H1 (cell line): ENCODE measurements at regions not wholly inside any gene's neighbourhood (a gene's known extent, or its start where the extent isn't known, plus 50 kb on each side); places are given as distances from the start of the nearest gene placed in this dataset.
A peak's percentile ranks its signal among the peaks of the same experiment; 100 is the strongest.

Experiments
- CTCF ChIA-PET: fragments of 300-600 bp; sonication (Branson Sonifier 250); formaldehyde crosslinking; loops from one replicate; lab custom pipeline; 2021; ENCODE audit not compliant: partially characterized antibody; lab: Charles Lee
- POLR2A ChIA-PET: fragments of 300-600 bp; sonication (Branson Sonifier 250); formaldehyde crosslinking; loops from one replicate; lab custom pipeline; 2021; ENCODE audit warnings: inconsistent platforms; ENCODE audit not compliant: partially characterized antibody; lab: Charles Lee
- DNase-seq, 2 experiments: peaks; one replicate each; pipeline versions ENCODE4 v3.0.0 to v3.0.0-alpha.2; 2010 to 2022; ENCODE audit warnings: low spot score in 2 of 2, low read depth in 1 of 2, mixed read lengths in 1 of 2
- FAIRE-seq: peaks from 2 replicates; lab custom pipeline; 2011; peaks lifted over from hg19 to GRCh38; lab: Jason Lieb, UNC
- H2AFZ ChIP-seq: 2 replicates; pipeline ENCODE4 v1.8.1; 2012; ENCODE audit warnings: low read length, inconsistent platforms
- H2AK5ac ChIP-seq: 2 replicates; pipeline ENCODE4 v1.6.1; 2013; ENCODE audit warnings: low read depth, low read length
- H2BK120ac ChIP-seq: replicated peaks from 2 replicates; pipeline ENCODE3; 2013; ENCODE audit warnings: low read depth, low read length, inconsistent platforms
- H2BK12ac ChIP-seq: 2 replicates; pipeline ENCODE4 v1.6.1; 2013; ENCODE audit warnings: low read depth, low read length
- H2BK15ac ChIP-seq: 2 replicates; pipeline ENCODE4 v1.6.1; 2013; ENCODE audit warnings: low read length
- H2BK20ac ChIP-seq: 2 replicates; pipeline ENCODE4 v1.6.1; 2013; ENCODE audit warnings: low read length
- H2BK5ac ChIP-seq: 2 replicates; pipeline ENCODE4 v1.6.1; 2013; ENCODE audit warnings: low read depth, low read length
- H3K14ac ChIP-seq: 2 replicates; pipeline ENCODE4 v1.6.1; 2013; ENCODE audit warnings: inconsistent platforms; ENCODE audit not compliant: insufficient read length
- H3K18ac ChIP-seq: 2 replicates; pipeline ENCODE4 v1.6.1; 2013; ENCODE audit warnings: low read length; ENCODE audit errors: extremely low read depth
- H3K23ac ChIP-seq: 2 replicates; pipeline ENCODE4 v1.6.1; 2013; ENCODE audit warnings: inconsistent platforms; ENCODE audit not compliant: insufficient read length
- H3K23me2 ChIP-seq: 2 replicates; pipeline ENCODE4 v1.6.1; 2013; ENCODE audit warnings: low read depth, low read length
- H3K27ac ChIP-seq: 2 replicates; pipeline ENCODE4 v1.6.1; 2011; ENCODE audit warnings: low read depth, low read length, inconsistent platforms
- H3K27me3 ChIP-seq, 4 experiments: replicated peaks in 1 of 4; 1 replicate in 1 of 4; 2 replicates in 3 of 4; pipeline versions ENCODE4 v1.6.1 to v1.8.1; 2011 to 2013; ENCODE audit warnings: low read length in 3 of 4, mild to moderate bottlenecking in 3 of 4, inconsistent platforms in 2 of 4, mixed read lengths in 2 of 4, moderate library complexity in 1 of 4; ENCODE audit not compliant: control insufficient read depth in 3 of 4, insufficient read depth in 3 of 4; ENCODE audit errors: extremely low read depth in 1 of 4
- H3K36me3 ChIP-seq, 4 experiments: 2 replicates each; pipeline versions ENCODE4 v1.6.1 to v1.8.1; 2011 to 2013; ENCODE audit warnings: mild to moderate bottlenecking in 4 of 4, low read length in 3 of 4, moderate library complexity in 2 of 4, control low read depth in 1 of 4, inconsistent platforms in 1 of 4; ENCODE audit not compliant: insufficient read depth in 4 of 4, control insufficient read depth in 2 of 4
- H3K4ac ChIP-seq: replicated peaks from 2 replicates; pipeline ENCODE3; 2013; ENCODE audit warnings: low read length, low read depth, mixed read lengths, inconsistent platforms; ENCODE audit not compliant: insufficient read length
- H3K4me1 ChIP-seq, 4 experiments: replicated peaks in 1 of 4; 1 replicate in 1 of 4; 2 replicates in 3 of 4; pipeline versions ENCODE4 v1.6.1 to v1.8.1; 2011 to 2013; ENCODE audit warnings: low read length in 3 of 4, inconsistent platforms in 2 of 4, mixed read lengths in 1 of 4; ENCODE audit not compliant: insufficient read depth in 4 of 4, control insufficient read depth in 3 of 4
- H3K4me2 ChIP-seq, 2 experiments: 2 replicates each; pipeline versions ENCODE4 v1.6.1 to v1.8.1; 2011 to 2013; ENCODE audit warnings: low read depth in 2 of 2, low read length in 2 of 2, control low read depth in 1 of 2, inconsistent platforms in 1 of 2, mild to moderate bottlenecking in 1 of 2; ENCODE audit not compliant: insufficient read depth in 1 of 2
- H3K4me3 ChIP-seq, 4 experiments: fragments of 200-600, 300-600 bp in 1 of 4; sonication (generic), shearing (Covaris generic), sonication (Bioruptor Twin) in 1 of 4; 2 replicates each; pipeline versions ENCODE4 v1.5.1 to v1.8.1; 2011 to 2016; ENCODE audit warnings: low read length in 4 of 4, low read depth in 3 of 4, control low read depth in 2 of 4, inconsistent platforms in 2 of 4, mild to moderate bottlenecking in 2 of 4, mixed read lengths in 1 of 4, moderate library complexity in 1 of 4; ENCODE audit not compliant: insufficient read depth in 2 of 4; ENCODE audit errors: extremely low read depth in 1 of 4
- H3K56ac ChIP-seq: replicated peaks from 2 replicates; pipeline ENCODE3; 2013; ENCODE audit warnings: low read depth, mild to moderate bottlenecking, mixed read lengths, low read length, inconsistent platforms; ENCODE audit not compliant: insufficient read length
- H3K79me1 ChIP-seq: 2 replicates; pipeline ENCODE4 v1.6.1; 2013; ENCODE audit warnings: low read depth, low read length, control low read depth
- H3K79me2 ChIP-seq, 2 experiments: 2 replicates each; pipeline versions ENCODE4 v1.6.1 to v1.8.1; 2012 to 2013; ENCODE audit warnings: low read length in 2 of 2, mild to moderate bottlenecking in 2 of 2, inconsistent platforms in 1 of 2; ENCODE audit not compliant: insufficient read depth in 2 of 2, control insufficient read depth in 1 of 2
- H3K9ac ChIP-seq, 4 experiments: replicated peaks in 1 of 4; 1 replicate in 1 of 4; 2 replicates in 3 of 4; pipeline versions ENCODE4 v1.6.1 to v1.8.1; 2011 to 2013; ENCODE audit warnings: low read depth in 3 of 4, low read length in 3 of 4, control low read depth in 2 of 4, mild to moderate bottlenecking in 2 of 4, moderate library complexity in 2 of 4, inconsistent platforms in 1 of 4; ENCODE audit errors: extremely low read depth in 1 of 4
- H3K9me3 ChIP-seq, 2 experiments: 2 replicates each; pipeline versions ENCODE4 v1.6.1 to v1.8.1; 2012 to 2013; ENCODE audit warnings: mild to moderate bottlenecking in 2 of 2, moderate library complexity in 2 of 2, control low read depth in 1 of 2, inconsistent platforms in 1 of 2, low read depth in 1 of 2, low read length in 1 of 2, mixed read lengths in 1 of 2; ENCODE audit not compliant: insufficient read depth in 2 of 2
- H4K20me1 ChIP-seq, 2 experiments: replicated peaks in 1 of 2; 2 replicates each; pipeline versions ENCODE3 to v1.8.1; 2011 to 2013; ENCODE audit warnings: inconsistent platforms in 2 of 2, low read length in 2 of 2, mild to moderate bottlenecking in 1 of 2; ENCODE audit not compliant: insufficient read depth in 2 of 2, control insufficient read depth in 1 of 2
- H4K5ac ChIP-seq: 2 replicates; pipeline ENCODE4 v1.6.1; 2013; ENCODE audit warnings: low read length, low read depth, mixed read lengths, inconsistent platforms; ENCODE audit not compliant: insufficient read length
- H4K8ac ChIP-seq: 2 replicates; pipeline ENCODE4 v1.8.0; 2013; ENCODE audit warnings: mild to moderate bottlenecking, moderate library complexity, low read length, inconsistent platforms; ENCODE audit not compliant: insufficient read depth; ENCODE audit errors: extremely low read depth
- H4K91ac ChIP-seq: replicated peaks from 2 replicates; pipeline ENCODE3; 2013; ENCODE audit warnings: low read length, mixed read lengths, inconsistent platforms; ENCODE audit not compliant: insufficient read length
- BRCA1 ChIP-seq: IDR thresholded peaks from 2 replicates; pipeline ENCODE4 v1.6.1; 2012; ENCODE audit warnings: low read depth, low read length, improper control_type of control experiment
- CBX5 ChIP-seq: fragments of 300-800, 300-1000 bp; sonication (generic); IDR thresholded peaks from 2 replicates; pipeline ENCODE4 v1.7.1; 2016; ENCODE audit warnings: antibody characterized with exemption, low read length, low read depth
- JUND ChIP-seq: IDR thresholded peaks from 2 replicates; pipeline ENCODE4 v1.6.1; 2011; ENCODE audit warnings: mild to moderate bottlenecking, improper control_type of control experiment, low read length
- RBBP5 ChIP-seq: IDR thresholded peaks from 2 replicates; pipeline ENCODE4 v1.7.1; 2012; ENCODE audit warnings: low read depth, mild to moderate bottlenecking, inconsistent platforms, low read length, moderate library complexity, borderline replicate concordance
- SRF ChIP-seq: IDR thresholded peaks from 2 replicates; pipeline ENCODE4 v1.6.1; 2011; ENCODE audit warnings: mild to moderate bottlenecking, low read depth, low read length, moderate library complexity
- WGBS, 2 experiments: shearing (Covaris generic) in 1 of 2; methylation state at CpG; one replicate each; pipeline versions ENCODE4 v1.1.6 to v1.1.7; 2013 to 2015; ENCODE audit warnings: low lambda C conversion rate in 2 of 2, mixed read lengths in 2 of 2, inconsistent platforms in 1 of 2, low coverage in 1 of 2, missing lambda C conversion rate in 1 of 2; ENCODE audit not compliant: insufficient replicate concordance in 2 of 2, insufficient coverage in 1 of 2, insufficient read length in 1 of 2; ENCODE audit errors: extremely low coverage in 1 of 2, missing lambda C conversion rate in 1 of 2; 5-methylcytosine and 5-hydroxymethylcytosine counted together

DNA sequence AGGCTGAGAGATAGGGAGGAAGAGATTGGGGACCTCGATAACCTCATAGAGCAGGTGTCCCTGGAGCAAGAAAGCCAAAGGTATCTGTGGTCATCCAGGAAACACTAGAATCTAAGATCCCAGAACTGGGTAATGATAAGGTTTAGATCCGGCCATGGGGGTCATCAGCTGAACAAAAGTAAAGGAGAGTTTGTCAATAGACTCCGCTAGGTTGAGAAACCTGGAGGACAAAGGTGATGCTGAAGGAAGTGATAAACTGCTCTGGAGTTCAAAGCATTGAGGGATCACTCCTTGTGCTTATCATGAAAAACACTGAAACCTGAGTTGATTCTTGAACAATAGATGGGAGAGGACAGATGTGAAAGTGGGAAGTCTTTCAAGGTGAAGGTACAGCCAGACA lies 59.5 kb upstream of the SLC2A1 start:
- no peaks in the 10 kb centered on the region for H3K36me3 ChIP-seq
- no peak overlapping the region for H4K91ac ChIP-seq
- H2BK12ac ChIP-seq: no peak overlapping the region
- no peak overlapping the region for H3K4me3 ChIP-seq
- H3K4me2 ChIP-seq: no peak overlapping the region
- no peak overlapping the region for H3K23ac ChIP-seq
- no peak overlapping the region for H3K14ac ChIP-seq
- H2AK5ac ChIP-seq: no peak overlapping the region
- H3K23me2 ChIP-seq: no peaks in the 10 kb centered on the region
- H3K27ac ChIP-seq: no peak overlapping the region
- H2BK15ac ChIP-seq: 0 out of 2 replicates have a peak overlapping the region, but pooled peaks have one; percentile 67
- H2BK20ac ChIP-seq: 0 out of 2 replicates have a peak overlapping the region, but pooled peaks have one; percentile 6
- no peaks in the 10 kb centered on the region for H3K4me1 ChIP-seq
- H3K79me1 ChIP-seq: no peaks in the 10 kb centered on the region
- H3K9me3 ChIP-seq: no peaks in the 10 kb centered on the region
- H3K18ac ChIP-seq: no peak overlapping the region
- H3K79me2 ChIP-seq: no peaks in the 10 kb centered on the region
- ChIA-PET POLR2A (interaction anchor here (1.7 kb wide), 1 partner anchor 10 kb away, joined by 7 read pairs; no protein-coding TSS in a partner anchor), CTCF (interaction anchor here (0.9 to 1.5 kb wide), 2 partner anchors 51 to 57 kb away, joined by 4 read pairs; no protein-coding TSS in a partner anchor)
- 98% methylated on average over 3 of the region's 3 CpGs; no CpG with 5 or more reads in 1 of the 2 experiments for WGBS, 2 experiments
- no peak overlapping the region for H3K9ac ChIP-seq
- H2AFZ ChIP-seq: no peak overlapping the region
- no peak overlapping the region for H2BK5ac ChIP-seq
- H4K20me1 ChIP-seq: no peaks in the 10 kb centered on the region
- H2BK120ac ChIP-seq: no peak overlapping the region
- H3K27me3 ChIP-seq: no peaks in the 10 kb centered on the region
- H3K4ac ChIP-seq: no peak overlapping the region
- no peak overlapping the region for H3K56ac ChIP-seq
- H4K8ac ChIP-seq: no peak overlapping the region
- FAIRE-seq (no peak), DNase-seq (no peak)
- H4K5ac ChIP-seq: no peak overlapping the region
- TF ChIP-seq BRCA1 (no peak), JUND (no peak), CBX5 (no peak), SRF (no peak), RBBP5 (no peak)
